Heart left ventricle (tissue), 13 donors: ENCODE measurements at regions not wholly inside any gene's neighbourhood (a gene's known extent, or its start where the extent isn't known, plus 50 kb on each side); places are given as distances from the start of the nearest gene placed in this dataset.

ENCODE experiments used
- CTCF ChIP-seq, 12 donors: fragments of 200-600 bp; sonication (generic) in 4 of 12; IDR thresholded peaks; one replicate each; pipeline versions ENCODE4 v1.5.0 to v1.8.0; 2018 to 2022; ENCODE audit warnings: antibody characterized with exemption in 12 of 12, mild to moderate bottlenecking in 5 of 12
- POLR2A ChIP-seq, 2 donors: fragments of 450-650 bp; IDR thresholded peaks; one replicate each; pipeline ENCODE4 v1.6.1; 2017; ENCODE audit warnings: antibody characterized with exemption in 2 of 2, mild to moderate bottlenecking in 2 of 2, moderate library complexity in 2 of 2
- donor health status: ischemic (EF 13 %, LVEDD 7.1; RV severe dilation, severe dysfunction).
- donor health status: DM: no; HTN: yes; CAD: no.
- donor health status: DM: no; HTN: no; CAD: no.
- donor health status: ischemic (EF 25% LVEDD 6.9; RV normal size, moderate dysfunction).
- donor health status: ischemic (EF 25% LVEDD 5.7; RV mildly dilated, moderate dysfunction).
- donor health status: ischemic (EF 35%, LVEDD 5.7; RV mildly dilated, moderate dysfunction).
- donor health status: nonischemic (EF 11% LVEDD 7.7; RV severe dilation, severe dysfunction).
- donor health status: DM: yes; HTN: yes; CAD: no.
- donor health status: PGD.
- donor health status: ischemic (EF 29% LVEDD 5.4; RV normal size, mild dysfunction).
- donor health status: nonischemic (EF 23%, LVEDD 6.1; RV moderate dilation, normal function).

GRCh38 chr4:23993373-23993772 is 103.5 kb upstream of the PPARGC1A start:
- no peak for TF ChIP-seq CTCF (IDR thresholded peaks at IDR 0.05)
- no peak for TF ChIP-seq POLR2A (IDR thresholded peaks at IDR 0.05)
